DMS79 (cell line): ENCODE measurements at regions not wholly inside any gene's neighbourhood (a gene's known extent, or its start where the extent isn't known, plus 50 kb on each side); places are given as distances from the start of the nearest gene placed in this dataset.

Experiments used
- DNase-seq: peaks from one replicate; lab custom pipeline; 2025; lab: John Stamatoyannopoulos, UW

DNA sequence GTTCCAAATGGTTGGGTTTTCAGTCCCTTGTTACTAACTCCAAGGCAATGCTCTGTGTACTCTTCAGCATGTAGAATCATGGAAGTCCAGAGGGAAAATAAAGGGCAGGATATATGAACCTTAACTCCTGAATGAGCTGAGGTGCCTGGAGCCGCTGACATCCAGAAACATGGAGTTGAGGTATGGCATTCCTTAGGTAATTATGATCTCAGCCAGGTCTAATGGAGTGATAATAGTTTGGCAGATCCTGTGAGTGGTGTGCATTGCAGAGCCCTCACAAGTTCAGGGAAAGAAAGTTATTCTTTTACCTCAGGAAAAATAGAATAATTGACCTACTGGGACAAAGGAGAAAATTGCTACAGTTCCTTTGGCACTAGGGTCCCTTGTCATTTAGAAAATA, 369.1 kb downstream of the ZNF608 start:
- no peak for DNase-seq

DNA sequence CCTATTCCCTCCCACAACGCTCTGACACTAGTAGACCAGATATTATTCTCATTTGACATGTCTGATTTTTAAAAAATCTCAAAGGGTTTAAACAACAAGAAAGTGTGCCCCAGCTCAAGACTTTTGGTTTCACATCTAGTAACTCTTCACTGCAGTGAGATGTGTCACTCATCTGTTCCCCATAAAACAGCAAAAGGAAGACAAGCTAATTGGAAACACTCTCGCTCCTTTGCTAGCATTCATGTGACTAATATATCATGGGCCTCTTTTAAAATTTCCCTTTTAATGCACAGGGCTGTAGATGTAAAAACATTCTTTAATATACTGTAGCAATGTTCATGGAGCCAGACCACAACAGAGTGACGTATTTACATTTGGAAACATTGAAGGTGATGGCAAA, 372.6 kb downstream of the ZNF608 start:
- no peak for DNase-seq

DNA sequence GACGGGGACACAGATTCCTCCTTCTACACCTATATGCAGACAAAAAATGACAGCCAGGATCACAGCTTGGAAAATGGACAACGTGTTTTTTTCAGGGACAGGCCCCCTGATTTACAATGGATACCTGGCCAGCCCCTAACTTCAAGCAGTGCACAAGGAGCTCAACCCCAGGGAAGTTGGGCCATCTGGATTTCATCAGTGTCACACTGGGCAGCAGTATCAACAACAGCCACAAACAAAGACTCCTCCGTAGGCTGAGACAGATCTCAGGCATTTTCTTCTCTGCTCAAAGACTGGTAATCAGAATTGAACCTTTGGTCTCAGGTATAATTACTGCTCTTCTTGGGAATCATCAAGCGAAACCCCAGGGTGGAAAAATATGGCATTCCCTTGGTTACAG, 374.0 kb downstream of the ZNF608 start:
- DNase-seq = no peak

DNA sequence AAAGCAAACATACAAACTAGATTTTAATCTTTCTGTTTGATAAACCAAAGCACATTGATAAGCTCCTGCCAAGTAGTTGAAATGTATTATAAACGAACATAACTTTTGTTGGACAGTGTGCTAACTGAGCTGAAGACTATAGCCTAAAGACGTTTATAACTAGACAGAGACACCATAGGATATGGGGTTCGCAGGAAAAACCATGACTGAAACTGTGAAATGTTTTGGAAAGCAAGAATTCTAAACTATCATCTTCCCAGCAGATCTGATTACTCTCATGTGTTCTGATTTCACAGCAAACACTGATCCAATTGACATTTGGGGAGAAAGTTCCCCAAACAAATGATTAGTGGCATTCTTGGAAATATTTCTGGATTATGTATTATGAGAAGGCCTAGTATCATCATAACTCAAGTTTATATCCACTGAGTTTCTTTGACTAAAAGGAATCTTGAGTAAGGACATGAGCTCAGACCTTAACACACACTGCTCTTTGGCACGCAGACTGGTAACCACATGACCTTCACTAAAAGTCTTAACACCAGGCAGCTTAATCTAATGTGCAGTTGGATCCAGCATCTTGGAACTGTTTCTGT, 375.2 kb downstream of the ZNF608 start:
- no peak for DNase-seq

- no peak for DNase-seq
Measured at GRCh38 chr5:124370601-124371000, 375.8 kb downstream of the ZNF608 start.

GRCh38 chr5:124365361-124365801, 381.1 kb downstream of the ZNF608 start:
- no peak for DNase-seq

GRCh38 chr5:124355928-124356327, 390.5 kb downstream of the ZNF608 start:
- DNase-seq = no peak

- DNase-seq = no peak
Measured at GRCh38 chr5:124353016-124353415, 393.4 kb downstream of the ZNF608 start.

GRCh38 chr5:124352312-124352711, 394.1 kb downstream of the ZNF608 start:
- DNase-seq = no peak

- DNase-seq = no peak
Measured at GRCh38 chr5:124349931-124350330, 396.5 kb downstream of the ZNF608 start.

DNA sequence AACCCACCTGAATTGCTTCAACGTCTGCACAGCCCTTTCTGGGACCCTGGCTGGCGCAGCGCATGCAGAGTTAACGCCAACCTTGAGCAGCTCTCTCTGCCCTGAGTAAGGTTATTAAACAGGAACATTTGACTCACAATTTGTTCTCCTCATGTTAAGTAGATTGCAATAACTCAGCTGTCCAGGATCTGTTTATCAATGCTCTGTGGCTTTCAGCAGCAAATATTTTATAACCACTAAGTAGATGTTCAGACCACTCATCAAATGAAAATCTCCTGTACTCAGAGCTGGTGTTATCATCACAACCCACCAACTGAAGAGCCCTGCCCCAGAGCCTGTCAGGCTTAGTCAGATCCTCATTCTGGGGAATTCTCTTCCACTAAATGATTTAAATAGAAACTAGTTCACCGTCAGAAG, 403.0 kb downstream of the ZNF608 start:
- DNase-seq = peak; percentile 41

- DNase-seq = no peak
Measured at GRCh38 chr5:124342986-124343385, 403.5 kb downstream of the ZNF608 start.

DNA sequence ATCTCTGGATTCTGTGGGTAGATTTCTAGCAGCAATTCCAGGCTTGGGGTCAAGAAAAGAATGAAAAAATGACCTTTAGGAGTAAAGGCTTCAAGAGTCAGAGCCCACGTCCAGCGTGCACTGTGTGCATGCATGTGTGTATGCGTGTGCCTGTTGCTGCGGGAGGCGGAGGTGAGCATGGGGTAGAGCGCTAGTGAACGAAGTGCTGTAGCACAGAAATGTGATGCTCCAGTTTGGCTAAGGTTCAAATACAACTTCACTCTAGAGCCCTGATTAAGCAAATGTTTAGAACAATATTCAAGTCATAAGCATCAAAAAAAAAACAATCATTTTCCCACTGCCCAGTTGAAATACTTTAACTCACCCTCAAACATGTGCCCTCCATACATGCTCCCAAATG, 403.9 kb downstream of the ZNF608 start:
- no peak for DNase-seq

- no peak for DNase-seq
Measured at GRCh38 chr5:124342027-124342471, 404.4 kb downstream of the ZNF608 start.

DNA sequence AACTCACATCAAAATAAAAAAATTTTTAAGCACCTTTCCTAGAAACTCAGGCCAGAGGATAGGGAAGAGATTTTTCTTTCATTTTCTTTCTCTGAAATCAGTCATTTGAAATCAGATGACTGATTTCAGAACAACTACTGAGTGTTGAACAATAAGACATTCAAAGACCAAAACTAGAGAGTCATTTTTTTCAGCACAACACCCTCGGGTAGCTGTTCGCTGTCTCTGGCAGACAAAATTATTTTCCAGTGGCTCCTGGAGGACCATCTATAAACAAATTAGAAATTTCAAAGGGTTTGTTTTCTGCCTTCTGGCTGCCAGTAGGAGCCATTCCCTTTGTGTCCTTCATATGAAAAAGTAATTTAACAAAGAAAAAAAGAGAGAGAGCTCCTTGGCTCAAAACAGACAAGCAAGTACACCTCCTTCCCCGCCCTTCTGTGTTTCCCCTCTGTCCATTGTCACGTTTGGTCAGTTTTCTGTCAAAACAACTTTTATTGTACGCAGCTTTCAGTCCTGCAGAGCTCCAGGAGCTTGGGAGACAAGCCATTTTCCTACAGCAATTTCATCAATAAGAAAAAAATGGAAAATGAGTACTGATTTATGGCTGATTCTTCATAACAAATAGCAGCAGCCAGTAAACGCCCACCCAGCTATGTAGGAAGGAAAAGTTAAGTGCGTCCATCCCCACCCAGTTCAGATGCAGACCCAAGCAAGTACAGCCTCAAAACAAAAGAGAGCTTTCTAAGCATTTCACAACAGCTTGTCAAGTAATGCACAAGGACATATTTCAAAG, 405.2 kb downstream of the ZNF608 start:
- no peak for DNase-seq

GRCh38 chr5:124337996-124338395, 408.4 kb downstream of the ZNF608 start:
- no peak for DNase-seq

- DNase-seq = no peak
Measured at GRCh38 chr5:124333298-124333979, 413.0 kb downstream of the ZNF608 start.

DNA sequence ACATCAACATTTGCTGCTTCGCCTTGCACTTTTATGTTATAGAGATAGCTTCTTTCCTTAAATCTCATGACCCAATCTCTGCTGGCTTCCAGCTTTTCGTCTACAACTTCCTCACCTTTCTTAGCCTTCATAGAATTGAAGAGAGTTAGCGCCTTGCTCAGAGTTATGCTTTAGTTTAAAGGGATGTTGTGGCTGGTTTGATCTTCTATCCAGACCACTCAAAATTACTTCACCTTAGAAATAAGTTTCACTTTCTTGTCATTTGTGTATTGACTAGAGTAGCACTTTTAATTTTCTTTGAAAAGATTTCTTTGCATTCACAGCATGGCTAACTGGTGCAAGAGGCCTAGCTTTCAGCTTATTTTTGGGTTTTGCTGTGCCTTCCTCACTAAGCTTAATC, 414.2 kb downstream of the ZNF608 start:
- no peak for DNase-seq

GRCh38 chr5:124330595-124331220, 415.7 kb downstream of the ZNF608 start:
- DNase-seq = no peak

DNA sequence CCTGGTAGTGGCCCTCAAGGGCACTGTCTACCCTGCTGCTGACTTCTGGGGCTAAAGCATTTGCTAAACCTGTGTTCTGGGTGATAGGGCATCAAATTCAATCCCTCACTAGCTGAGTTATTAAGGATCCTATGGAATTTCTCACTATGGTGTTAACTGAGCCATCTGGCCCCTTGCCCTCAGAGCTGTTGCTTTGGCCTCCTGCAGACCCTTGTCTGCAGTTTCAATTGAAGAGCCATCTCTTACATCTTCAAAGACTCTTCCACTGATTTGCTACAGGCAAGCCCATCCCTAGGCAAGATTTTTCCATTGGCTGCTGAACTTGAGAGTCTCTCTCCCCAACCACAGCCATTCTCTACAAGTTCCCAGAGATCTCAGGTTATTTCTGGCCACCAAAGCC, 418.2 kb downstream of the ZNF608 start:
- no peak for DNase-seq

DNA sequence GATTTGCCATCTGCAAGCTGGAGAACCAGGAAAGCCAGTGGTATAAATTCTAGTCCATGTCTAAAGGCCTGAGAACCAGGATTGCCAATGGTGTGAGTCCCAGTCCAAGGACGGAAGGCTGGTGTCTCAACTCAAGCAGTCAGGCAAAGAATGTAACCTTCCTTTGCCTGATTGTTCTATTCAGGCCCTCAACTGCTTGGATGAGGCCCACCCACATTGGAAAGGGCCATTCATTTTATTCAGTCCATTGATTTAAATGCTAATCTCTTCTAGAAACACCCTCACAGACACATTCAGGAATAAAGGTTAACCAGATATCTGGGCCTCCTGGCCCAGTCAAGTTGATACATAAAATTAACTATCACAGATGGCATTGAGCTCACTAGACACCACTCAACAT, 427.8 kb downstream of the ZNF608 start:
- no peak for DNase-seq

DNA sequence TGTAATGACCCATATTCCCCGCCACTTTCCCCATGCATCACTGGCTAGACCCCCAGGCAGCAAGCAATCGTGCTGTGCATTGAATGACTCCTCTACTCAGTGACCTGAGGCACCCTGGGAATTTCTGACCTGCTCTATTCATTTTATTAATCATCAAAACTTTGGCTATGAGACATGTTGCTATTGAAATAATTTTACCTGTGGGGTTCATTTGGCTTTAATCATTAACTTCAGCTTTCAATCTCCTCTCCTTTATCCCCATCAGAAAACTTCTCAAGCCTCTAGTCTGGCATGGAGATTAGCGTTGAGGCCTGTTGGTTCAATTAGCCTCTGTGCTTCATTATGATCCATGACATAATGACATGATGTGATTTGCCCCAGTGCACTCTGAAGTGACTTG, 429.0 kb downstream of the ZNF608 start:
- peak; percentile 35 for DNase-seq
